HG02973 (cell line): ENCODE measurements at regions not wholly inside any gene's neighbourhood (a gene's known extent, or its start where the extent isn't known, plus 50 kb on each side); places are given as distances from the start of the nearest gene placed in this dataset.
"Not testable (repeated sequence)": the region's sequence is repeated elsewhere in the genome, so short reads cannot be mapped to it uniquely, and the experiment has no call there.

ENCODE experiments used
- ATAC-seq: cut with Tn5 transposase; IDR thresholded peaks from one replicate; pipeline ENCODE4 v1.9.1; 2021; ENCODE audit warnings: moderate library complexity; ENCODE audit not compliant: unreplicated experiment

DNA sequence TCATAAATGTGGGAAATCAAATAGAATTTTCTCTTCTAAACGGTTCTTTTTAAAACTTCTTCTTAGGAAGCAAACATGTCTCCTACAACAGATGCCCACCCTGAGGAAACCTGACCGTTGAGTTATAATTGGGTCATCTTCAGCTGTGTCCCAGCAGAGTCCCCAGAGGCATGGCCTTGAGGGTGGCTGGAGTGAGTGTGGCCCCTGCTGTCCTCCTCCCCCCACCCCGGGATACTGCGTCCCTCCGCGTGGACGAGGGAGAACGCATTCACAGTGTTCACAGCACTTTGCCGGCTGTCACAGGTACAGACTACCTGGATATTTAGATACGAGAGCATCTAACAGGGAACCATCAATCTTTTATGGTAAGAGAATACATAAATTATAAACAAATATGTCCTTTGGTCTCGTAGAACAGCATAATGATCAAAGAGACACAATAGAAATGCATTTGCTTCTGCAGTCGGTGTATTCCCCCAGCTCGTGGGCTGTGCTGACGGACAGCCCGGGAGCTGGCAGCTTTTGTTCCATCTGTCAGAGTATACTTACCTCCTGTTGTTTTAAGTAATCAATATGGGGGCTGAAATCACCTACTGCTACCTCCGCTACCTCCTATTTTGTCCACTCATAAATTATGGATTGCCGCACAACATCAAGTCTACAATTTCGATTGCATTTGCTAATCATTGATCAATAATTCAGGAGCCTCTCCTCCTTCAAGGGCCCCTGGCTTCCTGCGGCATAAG lies 214.7 kb downstream of the IRX2 start:
- no peak for ATAC-seq

DNA sequence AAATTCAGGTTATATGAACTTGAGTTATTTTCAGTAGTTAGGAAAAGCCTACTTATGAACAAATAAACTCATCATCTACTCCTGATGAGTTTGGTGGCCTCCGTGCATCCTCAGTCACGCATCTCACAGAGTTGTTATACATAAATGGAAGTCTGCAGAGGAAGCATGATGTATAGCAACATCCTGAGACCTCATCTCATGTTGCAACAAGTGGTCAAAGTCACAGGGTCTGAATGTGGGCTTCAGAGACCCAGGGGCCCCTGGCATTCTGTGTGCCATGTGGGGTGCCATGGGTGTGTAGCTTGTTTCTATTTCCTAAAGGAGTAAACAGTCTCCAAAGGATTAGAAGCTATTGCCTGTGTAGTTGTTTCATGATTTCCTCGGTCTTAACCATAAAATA lies 216.5 kb downstream of the IRX2 start:
- no peak for ATAC-seq

DNA sequence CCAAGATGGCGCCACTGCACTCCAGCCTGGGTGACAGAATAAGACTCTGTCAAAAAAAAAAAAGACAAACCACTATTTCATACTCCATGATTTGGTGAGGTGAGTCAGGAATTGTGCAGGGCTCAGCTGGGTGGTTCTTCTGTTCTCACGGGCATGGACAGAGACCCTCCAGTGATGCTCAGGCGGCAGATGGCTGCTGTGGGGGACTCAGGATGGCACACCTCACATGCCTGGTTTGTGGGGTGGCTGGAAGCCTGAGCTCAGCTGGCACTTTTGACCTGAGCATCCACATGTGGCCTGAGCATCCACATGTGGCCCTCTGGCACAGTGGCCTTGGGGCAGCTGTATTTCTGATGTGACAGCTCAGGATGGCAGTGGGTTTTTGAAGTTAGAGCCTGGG lies 217.2 kb downstream of the IRX2 start:
- no peak for ATAC-seq

DNA sequence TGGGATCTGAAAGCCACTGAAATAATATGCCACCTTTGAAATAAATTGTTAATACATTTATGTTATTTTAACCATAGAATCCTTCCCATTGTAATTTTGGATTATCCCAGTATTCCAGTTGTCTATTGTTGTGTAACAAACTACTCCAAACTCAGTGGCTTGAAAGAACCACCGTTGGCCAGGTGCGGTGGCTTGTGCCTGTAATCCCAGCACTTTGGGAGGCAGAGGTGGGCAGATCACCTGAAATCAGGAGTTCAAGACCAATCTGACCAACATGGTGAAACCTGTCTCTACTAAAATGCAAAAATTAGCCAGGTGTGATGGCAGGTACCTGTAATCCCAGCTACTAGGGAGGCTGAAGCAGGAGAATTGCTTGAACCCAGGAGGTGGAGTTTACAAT lies 217.6 kb downstream of the IRX2 start:
- ATAC-seq, result not testable (repeated sequence)

DNA sequence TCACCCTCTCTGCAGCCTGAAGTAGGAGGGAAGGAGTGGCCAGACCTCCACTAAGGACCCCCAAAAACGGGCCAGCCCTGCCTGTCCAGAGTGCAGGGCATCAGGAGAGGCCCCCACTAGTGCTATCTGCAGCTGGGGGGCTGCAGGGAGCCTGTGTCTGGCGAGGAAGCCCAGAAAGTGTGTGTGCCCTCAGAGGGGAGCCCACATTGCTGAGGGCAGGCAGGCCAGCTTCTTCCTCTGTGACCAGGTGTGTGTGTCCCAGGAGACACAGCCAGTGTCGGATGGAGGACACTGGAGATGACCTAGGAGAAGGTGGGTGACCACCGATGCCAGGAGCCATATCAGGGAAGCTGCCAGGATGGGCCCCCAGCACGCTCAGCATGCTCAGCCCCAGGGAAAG lies 218.7 kb downstream of the IRX2 start:
- no peak for ATAC-seq

DNA sequence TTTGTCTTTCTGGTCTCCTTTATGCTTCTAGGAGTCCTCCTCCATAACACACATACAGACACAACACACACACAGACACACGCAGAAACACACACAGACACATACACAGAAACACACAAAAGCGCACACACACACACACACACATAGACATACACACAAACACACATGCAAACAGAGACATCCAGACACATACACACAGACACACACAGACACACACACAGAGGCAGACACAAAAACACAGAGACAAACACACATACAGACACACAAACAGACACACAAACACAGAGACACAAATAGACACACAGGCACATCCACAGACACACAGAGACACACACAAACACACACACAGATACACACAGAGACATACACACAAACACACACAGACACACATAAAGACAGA lies 220.2 kb downstream of the IRX2 start:
- ATAC-seq, result no peak

DNA sequence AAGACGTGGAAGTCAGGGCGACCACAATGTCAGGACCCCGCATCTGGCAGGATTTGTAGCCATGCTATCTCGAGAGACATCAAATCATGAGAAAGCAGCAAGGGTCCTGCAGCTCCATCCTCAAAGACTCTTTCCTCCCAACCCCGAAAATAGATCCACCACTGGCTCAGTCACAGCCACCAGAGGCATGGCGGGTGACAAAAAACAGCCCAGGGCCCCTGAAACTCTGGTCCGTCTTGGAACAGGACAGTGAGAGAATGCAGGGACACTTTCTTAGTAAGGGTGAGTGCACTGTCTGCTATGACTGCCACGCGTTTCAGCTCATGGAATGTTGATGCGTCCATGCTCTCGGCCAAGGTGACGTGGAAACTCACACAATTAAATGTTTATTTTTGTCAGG lies 220.9 kb downstream of the IRX2 start:
- ATAC-seq, result no peak

DNA sequence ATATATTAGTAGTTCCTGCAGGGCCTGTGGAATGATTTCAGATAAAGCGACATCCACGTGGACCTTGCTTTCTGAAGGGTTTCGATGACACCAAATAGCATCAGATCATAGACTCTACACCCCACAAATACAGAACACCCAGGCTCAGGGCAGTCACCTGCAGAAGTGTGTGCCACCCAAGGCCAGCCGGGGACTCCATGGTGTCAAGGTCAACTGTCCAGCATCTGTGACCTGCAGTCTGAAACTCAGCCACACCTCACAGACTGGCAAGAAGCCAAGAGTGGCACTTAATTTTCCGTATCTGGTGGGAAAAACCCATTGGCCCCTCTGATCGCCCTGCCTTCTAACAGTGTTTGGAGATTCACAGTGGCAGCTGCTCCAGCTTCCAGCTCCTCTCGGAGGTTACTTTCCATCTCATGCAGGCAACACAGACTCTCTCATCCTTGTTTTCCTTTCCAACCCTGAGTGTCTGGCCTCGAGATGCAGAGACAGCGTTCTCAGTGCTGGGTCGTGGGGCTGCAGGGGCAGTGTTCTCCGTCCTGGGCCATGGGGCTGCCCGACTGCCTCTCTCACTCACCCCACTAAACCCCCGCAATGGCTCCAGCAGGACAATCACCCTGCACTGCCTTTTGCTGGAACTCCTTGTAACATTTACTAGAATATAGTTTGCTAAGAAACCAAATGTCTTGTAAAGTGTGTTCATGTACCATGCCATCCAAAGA lies 221.9 kb downstream of the IRX2 start:
- no peak for ATAC-seq

DNA sequence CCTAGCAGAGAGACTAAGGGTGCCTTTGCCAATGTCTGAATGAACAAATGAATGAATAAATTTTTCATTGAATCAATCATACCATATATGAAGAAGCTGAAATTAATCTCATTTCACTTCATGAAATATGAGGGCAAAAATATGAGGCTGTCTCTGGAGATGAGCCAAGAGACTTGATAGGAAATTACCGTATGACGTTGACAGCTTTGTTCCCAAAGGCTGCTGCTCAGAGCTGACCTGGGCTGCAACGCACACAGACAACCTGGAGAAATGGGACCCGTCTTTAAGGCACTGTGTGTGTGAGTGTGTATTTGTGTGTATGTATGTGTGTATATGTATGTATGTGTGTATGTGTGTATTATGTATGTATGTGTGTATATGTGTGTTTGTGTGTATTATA lies 226.1 kb downstream of the IRX2 start:
- ATAC-seq, result no peak

DNA sequence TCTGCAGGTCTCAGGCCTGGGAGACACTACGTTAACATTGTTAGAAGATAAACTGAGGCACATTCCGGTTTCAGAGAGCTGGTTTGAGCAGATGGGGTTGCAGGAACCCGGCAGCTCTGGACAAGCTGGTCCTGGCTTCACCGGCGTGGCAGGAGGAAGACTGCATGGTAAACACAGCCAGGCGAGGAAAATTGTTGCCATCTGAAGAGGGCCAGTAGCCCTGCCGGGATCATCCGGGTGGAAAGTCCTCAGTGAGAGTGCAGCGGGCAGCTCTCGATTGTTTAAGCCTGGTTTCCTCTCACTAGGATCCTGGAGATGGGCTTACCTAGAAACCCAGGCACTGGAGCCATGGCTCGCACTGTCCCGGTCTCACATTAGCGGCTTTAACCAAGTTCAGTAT lies 226.9 kb downstream of the IRX2 start:
- no peak for ATAC-seq

DNA sequence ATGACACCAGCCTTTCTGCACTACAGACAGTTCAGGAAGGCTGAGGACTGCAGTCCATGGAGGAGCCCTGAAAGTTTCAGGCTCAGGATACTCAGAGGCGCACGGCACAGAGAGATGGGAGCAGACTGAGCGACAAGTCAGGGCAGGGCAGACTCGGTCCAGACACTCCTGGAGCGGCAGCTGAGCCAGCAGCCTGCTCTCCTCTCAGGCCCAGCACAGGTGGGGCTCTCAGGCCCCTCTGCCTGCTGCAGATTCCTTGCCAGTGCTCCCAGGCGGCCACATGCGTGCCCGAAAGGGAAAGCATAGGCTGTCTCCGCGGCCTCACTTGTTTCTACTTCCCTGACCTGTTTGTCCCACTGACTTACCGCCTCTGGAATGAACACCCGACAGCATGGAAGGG lies 228.3 kb downstream of the IRX2 start:
- no peak for ATAC-seq

DNA sequence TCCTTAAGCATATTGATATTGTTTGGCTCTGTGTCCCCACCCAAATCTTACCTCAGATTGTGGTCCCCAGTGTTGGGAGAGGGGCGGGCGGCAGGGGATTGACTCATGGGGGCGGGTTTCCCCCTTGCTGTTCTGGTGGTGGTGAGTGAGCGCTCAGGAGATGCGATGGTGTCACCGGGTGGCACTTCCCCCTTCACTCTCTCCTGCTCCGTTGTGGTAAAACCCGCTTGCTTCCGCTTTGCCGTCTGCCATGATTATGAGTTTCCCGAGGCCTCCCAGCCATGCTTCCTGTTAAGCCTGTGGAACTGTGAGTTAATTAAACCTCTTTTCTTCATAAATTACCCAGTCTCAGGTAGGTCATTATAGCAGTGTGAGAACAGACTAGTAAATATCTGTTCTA lies 229.1 kb downstream of the IRX2 start:
- ATAC-seq, result no peak

DNA sequence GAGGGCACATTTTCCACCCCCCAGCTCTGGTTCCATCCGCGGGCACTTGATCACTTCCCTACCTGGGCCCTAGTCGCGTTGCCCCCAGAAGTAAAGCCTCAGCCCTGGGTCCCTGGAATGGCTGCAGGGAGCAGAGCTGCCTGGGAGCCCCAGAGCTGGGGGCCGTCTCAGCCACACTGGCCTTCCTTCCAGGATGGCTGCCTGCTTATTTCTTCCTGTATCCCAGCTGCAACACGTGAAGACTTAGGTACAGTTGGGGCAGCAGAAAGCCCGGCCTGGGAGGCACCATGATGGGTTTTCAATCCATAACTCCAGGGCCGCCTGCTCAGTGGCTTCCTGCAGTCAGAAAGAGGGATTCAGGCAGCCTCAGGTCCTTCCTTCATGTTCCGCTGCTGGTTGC lies 232.3 kb downstream of the IRX2 start:
- ATAC-seq, result no peak

DNA sequence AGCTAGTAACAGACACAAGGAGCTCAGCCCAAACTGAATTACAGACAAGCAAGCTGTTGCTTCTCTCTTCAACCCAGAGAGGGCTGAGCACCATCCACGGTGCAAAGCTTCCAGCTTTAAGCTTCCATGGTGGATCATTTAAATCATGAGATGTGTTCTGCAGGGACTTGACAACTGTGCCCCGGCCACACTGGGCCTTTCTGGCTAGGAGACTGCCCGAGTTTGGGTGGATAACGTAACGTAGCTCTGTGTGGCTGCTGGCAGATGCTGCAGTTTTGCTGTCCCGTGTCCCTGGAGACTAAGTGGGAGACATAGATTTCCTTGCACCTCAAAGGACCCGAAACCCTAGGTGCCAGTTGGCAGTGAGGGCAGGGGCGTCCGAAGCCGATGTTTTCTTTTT lies 234.0 kb downstream of the IRX2 start:
- no peak for ATAC-seq

DNA sequence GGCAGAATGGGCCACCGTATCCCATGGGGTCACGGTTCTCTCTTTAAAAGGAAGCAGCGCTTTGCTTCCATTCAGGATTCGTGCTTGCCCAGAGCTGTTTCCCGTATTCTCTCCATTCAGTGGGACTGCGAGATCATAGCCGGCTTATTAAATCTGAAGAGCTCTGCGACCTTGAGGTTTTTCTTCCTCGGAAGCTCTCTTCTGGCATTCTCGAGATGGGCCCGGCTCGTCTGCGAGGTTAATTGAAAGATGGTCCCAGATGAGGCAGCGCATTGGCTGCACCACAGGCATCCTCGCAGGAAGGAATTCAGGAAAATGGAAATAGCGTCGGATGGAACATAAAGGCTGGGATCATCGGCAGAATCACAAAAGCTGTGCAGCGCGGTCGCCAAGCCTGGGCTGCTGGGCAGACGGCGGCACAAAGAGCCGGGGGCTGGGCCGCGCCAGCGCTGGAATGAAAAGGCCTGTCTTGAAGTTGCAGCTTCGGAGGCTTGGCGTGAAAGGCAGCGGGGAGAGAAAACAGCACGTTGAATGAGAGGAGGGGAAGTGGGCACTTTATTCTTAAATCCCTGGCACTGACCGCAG lies 236.2 kb downstream of the IRX2 start:
- no peak for ATAC-seq

DNA sequence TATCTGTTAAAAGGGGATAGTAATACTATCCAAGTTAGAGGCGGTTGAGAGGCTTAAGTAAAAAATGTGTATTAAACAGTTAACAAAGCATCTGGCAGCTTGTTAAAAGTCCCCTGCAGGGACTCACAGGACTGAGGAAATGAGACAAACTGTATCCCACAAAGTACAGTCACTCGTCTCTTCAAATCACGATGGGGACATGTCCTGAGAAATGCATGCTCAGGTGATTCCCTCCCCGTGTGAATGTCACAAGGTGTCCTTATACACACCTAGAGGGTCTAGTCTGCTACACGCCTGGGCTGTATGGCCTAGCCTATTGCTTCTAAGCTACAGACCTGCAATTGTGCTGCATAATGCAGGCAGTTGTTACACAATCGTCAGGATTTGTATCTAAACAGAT lies 237.0 kb downstream of the IRX2 start:
- ATAC-seq, result no peak

DNA sequence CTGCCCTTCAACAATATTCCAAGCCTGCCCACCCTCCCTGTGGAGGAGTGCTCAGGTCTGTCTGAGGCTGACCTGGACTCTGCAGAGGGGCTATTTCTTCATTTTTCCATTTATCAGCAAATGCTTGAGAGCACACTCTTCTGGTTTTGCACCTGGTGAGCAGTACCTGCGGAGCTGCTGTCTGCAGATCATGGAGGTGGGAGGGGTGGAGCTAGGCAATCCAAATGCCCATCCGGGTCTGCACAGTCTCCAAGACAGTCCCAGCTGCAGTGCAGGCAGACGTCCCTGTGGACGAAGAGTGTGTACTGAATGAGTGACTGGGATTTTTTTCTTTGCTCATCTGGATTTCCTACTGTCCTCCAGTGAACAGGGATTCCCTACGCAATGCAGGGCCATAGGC lies 239.8 kb downstream of the IRX2 start:
- ATAC-seq, result no peak

DNA sequence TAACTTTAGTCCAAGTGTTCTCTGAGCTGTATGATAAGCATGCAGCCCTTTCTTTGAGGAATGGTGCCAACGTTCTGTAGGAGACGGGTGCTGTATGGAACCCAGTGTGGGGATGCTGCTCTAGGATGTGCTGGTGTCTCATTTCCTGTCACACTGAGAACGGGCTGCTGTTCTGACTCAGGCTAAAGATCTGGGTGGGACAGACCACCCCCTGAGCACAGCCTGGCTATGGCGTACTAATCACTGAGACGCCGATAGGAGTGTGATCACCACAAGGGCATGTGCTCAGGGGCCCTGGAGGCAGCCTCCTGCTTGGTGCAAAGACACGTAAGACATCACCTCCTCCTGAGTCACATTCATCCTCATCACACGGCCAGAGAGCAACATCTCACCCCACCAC lies 240.4 kb downstream of the IRX2 start:
- ATAC-seq, result no peak

DNA sequence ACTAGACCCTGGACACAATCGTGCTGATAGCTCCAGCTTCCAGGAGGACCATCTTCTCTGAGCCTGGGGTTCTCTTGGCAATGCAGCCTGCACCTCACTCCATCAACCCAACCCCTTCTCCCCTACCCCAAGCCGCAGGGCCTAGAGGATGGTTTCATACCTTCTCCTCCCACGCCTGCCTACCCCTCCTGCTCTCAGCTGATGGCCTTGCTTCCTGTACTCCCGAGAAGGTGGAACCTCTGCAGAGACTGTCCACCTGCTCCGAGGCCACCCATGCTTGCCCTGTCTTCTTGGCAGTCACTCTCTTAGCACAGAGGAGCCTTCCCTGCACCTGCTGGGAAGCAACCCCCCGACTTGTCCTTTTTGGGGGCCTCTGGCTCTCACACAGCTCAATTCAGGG lies 241.9 kb downstream of the IRX2 start:
- ATAC-seq, result no peak

DNA sequence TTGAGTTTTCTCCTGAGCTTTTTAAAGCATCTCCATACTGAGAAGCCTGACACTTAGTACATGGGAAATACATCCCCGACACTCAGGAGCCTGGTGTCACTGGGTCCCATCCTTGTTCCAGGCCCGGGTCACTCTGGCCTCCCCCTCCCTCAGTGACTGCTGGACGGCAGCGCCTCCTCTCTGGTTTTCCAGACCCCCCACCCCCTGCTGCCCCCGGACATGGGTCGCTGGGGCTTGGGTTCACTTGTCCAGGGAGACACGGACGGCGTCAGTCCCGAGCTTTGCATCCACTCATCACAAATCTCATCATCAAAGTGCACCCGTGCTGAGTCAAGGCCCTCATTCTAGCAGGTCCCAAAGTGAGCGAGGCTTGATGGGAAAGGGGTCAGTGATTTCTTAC lies 243.0 kb downstream of the IRX2 start:
- no peak for ATAC-seq

DNA sequence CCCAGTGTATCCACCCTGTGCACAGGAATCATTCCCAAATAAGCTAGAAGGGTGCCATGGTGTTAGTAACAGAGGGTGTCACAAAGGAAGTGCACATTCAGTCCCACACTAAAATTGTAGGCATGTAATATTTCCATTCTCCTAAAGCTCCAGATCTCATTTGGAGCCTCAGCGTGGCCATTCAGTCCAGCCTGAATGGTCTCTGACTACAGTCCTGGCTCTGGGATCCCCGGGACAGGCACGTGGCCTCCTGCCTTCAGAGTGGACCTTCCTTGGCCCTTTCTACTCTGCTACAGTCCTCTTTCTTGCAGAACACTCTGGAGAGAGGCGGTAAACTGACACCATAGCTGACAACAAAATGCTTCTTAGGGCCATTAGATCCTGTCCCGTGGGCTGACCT lies 243.9 kb downstream of the IRX2 start:
- ATAC-seq, result no peak

DNA sequence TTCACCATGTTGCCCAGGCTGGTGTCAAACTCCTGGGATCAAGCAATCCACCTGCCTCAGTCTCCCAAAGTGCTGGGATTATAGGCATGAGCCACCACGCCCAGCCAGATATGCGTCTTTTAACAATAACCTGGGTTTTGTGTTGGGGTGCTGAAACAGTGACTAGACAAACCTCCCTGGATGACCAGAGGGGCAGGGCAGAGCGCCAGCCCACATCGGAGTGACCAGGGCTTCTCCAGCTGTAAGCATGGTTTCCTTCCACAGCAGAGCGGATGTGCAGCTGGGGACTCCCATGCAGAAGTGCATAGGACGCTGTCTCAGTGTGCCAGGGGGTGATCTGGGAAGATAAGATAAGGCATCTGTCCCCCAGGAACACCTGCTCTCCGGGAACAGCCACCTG lies 244.9 kb downstream of the IRX2 start:
- no peak for ATAC-seq
